Central memory CD4-positive, alpha-beta T cell (primary cell): ENCODE measurements at regions not wholly inside any gene's neighbourhood (a gene's known extent, or its start where the extent isn't known, plus 50 kb on each side); places are given as distances from the start of the nearest gene placed in this dataset.
"Not testable (repeated sequence)": the region's sequence is repeated elsewhere in the genome, so short reads cannot be mapped to it uniquely, and the experiment has no call there.

Experiments
- DNase-seq: peaks from one replicate; pipeline ENCODE4 v3.0.0; 2022

GRCh38 chr1:121573881-121574504 lies 389.2 kb downstream of the SRGAP2C start:
- not testable (repeated sequence) for DNase-seq

- not testable (repeated sequence) for DNase-seq
Observed at GRCh38 chr1:121574505-121574899, 389.7 kb downstream of the SRGAP2C start.

- not testable (repeated sequence) for DNase-seq
Observed at GRCh38 chr1:121582898-121583297, 398.1 kb downstream of the SRGAP2C start.

- peak; percentile 3 for DNase-seq
Observed at GRCh38 chr1:121586369-121587229, 401.8 kb downstream of the SRGAP2C start.

- DNase-seq, result no peak
Observed at GRCh38 chr1:121587230-121587569, 402.4 kb downstream of the SRGAP2C start.

GRCh38 chr1:121587777-121588176 lies 403.0 kb downstream of the SRGAP2C start:
- no peak for DNase-seq

GRCh38 chr1:121594096-121594495 lies 409.3 kb downstream of the SRGAP2C start:
- DNase-seq, result no peak

- DNase-seq, result no peak
Observed at GRCh38 chr1:121595089-121595488, 410.3 kb downstream of the SRGAP2C start.

- DNase-seq, result not testable (repeated sequence)
Observed at GRCh38 chr1:121604843-121605444, 420.2 kb downstream of the SRGAP2C start.

- not testable (repeated sequence) for DNase-seq
Observed at GRCh38 chr1:121607499-121607898, 422.7 kb downstream of the SRGAP2C start.
